Ovary (tissue), 3 donors: ENCODE measurements at regions not wholly inside any gene's neighbourhood (a gene's known extent, or its start where the extent isn't known, plus 50 kb on each side); places are given as distances from the start of the nearest gene placed in this dataset.

Source experiments
- CTCF ChIP-seq, 3 donors: fragments of 450-650 bp in 2 of 3; fragments of 200-600 bp in 1 of 3; IDR thresholded peaks; one replicate each; pipeline versions ENCODE4 v1.5.1 to v1.8.0; 2016 to 2022; ENCODE audit warnings: antibody characterized with exemption in 3 of 3, mild to moderate bottlenecking in 1 of 3
- EP300 ChIP-seq: sonication (generic); formaldehyde crosslinking; IDR thresholded peaks from one replicate; pipeline ENCODE4 v1.6.1; 2017; ENCODE audit warnings: antibody characterized with exemption
- donor health status: DM: no; HTN: no; CAD: no.

GRCh38 chr5:159713773-159714172 lies 202.5 kb upstream of the ADRA1B start:
- TF ChIP-seq CTCF (IDR thresholded peaks at IDR 0.05) (no peak), EP300 (no peak)
